Sigmoid colon (tissue), 6 donors: ENCODE measurements at regions not wholly inside any gene's neighbourhood (a gene's known extent, or its start where the extent isn't known, plus 50 kb on each side); places are given as distances from the start of the nearest gene placed in this dataset.

ENCODE experiments used
- DNase-seq: peaks from one replicate; pipeline ENCODE4 v3.0.0-alpha.2; 2019
- H3K27ac ChIP-seq, 4 donors: fragments of 200-600 bp; sonication (generic); one replicate each; pipeline ENCODE4 v1.5.1; 2016 to 2019; ENCODE audit warnings: mild to moderate bottlenecking in 1 of 4
- H3K27me3 ChIP-seq, 3 donors: fragments of 200-600 bp; sonication (generic); one replicate each; pipeline ENCODE4 v1.5.1; 2019; ENCODE audit warnings: mild to moderate bottlenecking in 1 of 3
- H3K36me3 ChIP-seq, 4 donors: fragments of 200-600 bp; sonication (generic); one replicate each; pipeline ENCODE4 v1.5.1; 2016 to 2019
- H3K4me1 ChIP-seq, 4 donors: fragments of 200-600 bp; sonication (generic); one replicate each; pipeline ENCODE4 v1.5.1; 2017 to 2019
- H3K4me3 ChIP-seq, 4 donors: fragments of 200-600 bp; sonication (generic); one replicate each; pipeline ENCODE4 v1.5.1; 2017 to 2019; ENCODE audit warnings: mild to moderate bottlenecking in 2 of 4, moderate library complexity in 1 of 4
- H3K9me3 ChIP-seq, 4 donors: fragments of 200-600 bp in 3 of 4; sonication (generic) in 3 of 4; one replicate each; pipeline versions ENCODE4 v1.5.1 to v1.6.1; 2013 to 2019
- EP300 ChIP-seq, 4 donors: sonication (generic); formaldehyde crosslinking; IDR thresholded peaks; one replicate each; pipeline ENCODE4 v1.6.1; 2017; ENCODE audit warnings: antibody characterized with exemption in 4 of 4
- POLR2A ChIP-seq, 2 donors: fragments of 450-650 bp; IDR thresholded peaks; one replicate each; pipeline ENCODE4 v1.6.1; 2016; ENCODE audit warnings: antibody characterized with exemption in 2 of 2, mild to moderate bottlenecking in 2 of 2, moderate library complexity in 2 of 2
- POLR2AphosphoS5 ChIP-seq, 4 donors: sonication (generic); formaldehyde crosslinking; IDR thresholded peaks; one replicate each; pipeline ENCODE4 v1.6.1; 2017; ENCODE audit warnings: antibody characterized with exemption in 4 of 4
- WGBS, 2 donors: extraction: QIAGEN DNeasy Blood & Tissue Kit; methylation state at CpG; one replicate each; pipeline ENCODE4 v1.1.7; 2013; 5-methylcytosine and 5-hydroxymethylcytosine counted together
- intact Hi-C: fragments of 100-400 bp; cut with DNase I; formaldehyde crosslinking; loops from one replicate; pipeline ENCODE4 v1.15.1; 2023
- TF ChIP-seq, protein P1 (sequence below), 4 experiments: fragments of 450-650 bp in 3 of 4; fragments of 200-600 bp in 1 of 4; IDR thresholded peaks; one replicate each; pipeline ENCODE4 v1.5.1; 2016 to 2019; ENCODE audit warnings: antibody characterized with exemption in 4 of 4, mild to moderate bottlenecking in 3 of 4, moderate library complexity in 2 of 4
- donor health status: healthy with polysubstance abuse.
- donor health status: healthy.

DNA sequence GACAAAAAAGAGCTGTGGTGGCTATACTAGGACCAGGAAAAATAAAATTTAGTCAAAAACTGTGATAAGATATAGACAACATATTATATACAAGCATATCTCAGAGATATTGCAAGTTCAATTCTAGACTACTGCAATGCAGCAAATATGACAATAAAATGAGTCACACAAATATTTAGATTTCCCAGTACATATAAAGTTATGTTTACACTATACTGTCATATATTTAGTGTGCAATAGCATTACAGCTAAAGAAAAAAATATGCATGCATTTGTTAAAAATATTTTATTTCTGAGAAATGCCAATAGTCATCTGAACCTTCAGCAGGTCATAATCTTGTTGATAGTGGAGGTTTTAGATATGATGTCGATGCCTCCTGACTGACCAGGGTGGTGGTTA, 72.1 kb downstream of the AKR1C4 start:
- peaks cover 0 to 4% (median 0%) of the 10 kb centered on the region in 4 donors for H3K9me3 ChIP-seq
- intact Hi-C loops = no loop called here
- no peak overlapping the region for H3K4me3 ChIP-seq
- no peaks in the 10 kb centered on the region for H3K4me1 ChIP-seq
- no peak for DNase-seq
- 30 to 89% methylated on average over 1 of the region's 1 CpG for WGBS, 2 donors
- TF ChIP-seq, protein P1, sequence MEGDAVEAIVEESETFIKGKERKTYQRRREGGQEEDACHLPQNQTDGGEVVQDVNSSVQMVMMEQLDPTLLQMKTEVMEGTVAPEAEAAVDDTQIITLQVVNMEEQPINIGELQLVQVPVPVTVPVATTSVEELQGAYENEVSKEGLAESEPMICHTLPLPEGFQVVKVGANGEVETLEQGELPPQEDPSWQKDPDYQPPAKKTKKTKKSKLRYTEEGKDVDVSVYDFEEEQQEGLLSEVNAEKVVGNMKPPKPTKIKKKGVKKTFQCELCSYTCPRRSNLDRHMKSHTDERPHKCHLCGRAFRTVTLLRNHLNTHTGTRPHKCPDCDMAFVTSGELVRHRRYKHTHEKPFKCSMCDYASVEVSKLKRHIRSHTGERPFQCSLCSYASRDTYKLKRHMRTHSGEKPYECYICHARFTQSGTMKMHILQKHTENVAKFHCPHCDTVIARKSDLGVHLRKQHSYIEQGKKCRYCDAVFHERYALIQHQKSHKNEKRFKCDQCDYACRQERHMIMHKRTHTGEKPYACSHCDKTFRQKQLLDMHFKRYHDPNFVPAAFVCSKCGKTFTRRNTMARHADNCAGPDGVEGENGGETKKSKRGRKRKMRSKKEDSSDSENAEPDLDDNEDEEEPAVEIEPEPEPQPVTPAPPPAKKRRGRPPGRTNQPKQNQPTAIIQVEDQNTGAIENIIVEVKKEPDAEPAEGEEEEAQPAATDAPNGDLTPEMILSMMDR (IDR thresholded peaks at IDR 0.05) = no peak
- TF ChIP-seq EP300 (IDR thresholded peaks at IDR 0.05) = no peak
- no peak for TF ChIP-seq POLR2A (IDR thresholded peaks at IDR 0.05)
- no peak for TF ChIP-seq POLR2AphosphoS5 (IDR thresholded peaks at IDR 0.05)
- H3K27me3 ChIP-seq = no peaks in the 10 kb centered on the region
- H3K36me3 ChIP-seq = no peaks in the 10 kb centered on the region
- H3K27ac ChIP-seq = no peak overlapping the region

DNA sequence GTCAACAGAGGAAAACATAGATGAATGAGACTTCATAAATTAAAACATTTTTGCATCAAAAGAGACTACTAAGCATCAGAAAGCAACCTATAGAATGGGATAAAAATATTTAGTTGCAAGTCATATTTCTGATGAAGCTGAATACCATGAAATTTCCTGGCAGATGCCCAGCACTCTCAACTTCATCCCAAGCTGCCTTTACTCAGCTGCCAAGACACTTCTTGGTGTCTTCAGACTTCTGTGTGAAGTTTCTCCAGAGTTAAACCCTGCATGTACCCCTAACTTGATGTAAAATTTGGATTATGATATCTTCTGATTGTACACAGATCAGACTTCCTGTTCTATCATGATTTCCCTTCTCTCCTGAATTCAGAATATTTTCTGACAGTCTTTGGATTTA, 73.2 kb downstream of the AKR1C4 start:
- Histone ChIP-seq H3K4me3 (no peak overlapping the region), H3K9me3 (peaks cover 0 to 4% (median 0%) of the 10 kb centered on the region in 4 donors), H3K27me3 (no peaks in the 10 kb centered on the region), H3K4me1 (no peaks in the 10 kb centered on the region), H3K27ac (no peak overlapping the region), H3K36me3 (no peaks in the 10 kb centered on the region)
- no peak for DNase-seq
- intact Hi-C loops = no loop called here
- TF ChIP-seq POLR2A (IDR thresholded peaks at IDR 0.05) (no peak), EP300 (IDR thresholded peaks at IDR 0.05) (no peak), POLR2AphosphoS5 (IDR thresholded peaks at IDR 0.05) (no peak)
- TF ChIP-seq, protein P1 (IDR thresholded peaks at IDR 0.05) = no peak

DNA sequence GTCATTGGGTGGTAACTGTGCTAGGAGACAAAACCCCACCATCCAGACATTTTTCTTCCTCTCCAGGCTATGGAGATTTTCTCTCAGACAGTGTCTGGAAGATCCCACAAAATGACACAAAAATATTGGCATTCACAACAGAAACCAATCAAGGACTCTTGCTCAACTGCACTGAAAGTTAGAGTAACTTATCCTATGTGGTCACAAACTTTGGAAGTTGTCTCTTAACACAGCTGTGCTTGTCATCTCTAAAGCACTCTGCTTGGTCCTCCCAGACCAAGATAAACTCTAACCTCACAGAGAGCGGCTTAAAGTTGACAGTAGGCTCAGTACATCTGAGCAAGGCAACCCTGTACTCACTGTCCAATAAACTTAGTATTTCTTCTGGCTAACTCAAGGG, 74.9 kb downstream of the AKR1C4 start:
- intact Hi-C loops = no loop called here

DNA sequence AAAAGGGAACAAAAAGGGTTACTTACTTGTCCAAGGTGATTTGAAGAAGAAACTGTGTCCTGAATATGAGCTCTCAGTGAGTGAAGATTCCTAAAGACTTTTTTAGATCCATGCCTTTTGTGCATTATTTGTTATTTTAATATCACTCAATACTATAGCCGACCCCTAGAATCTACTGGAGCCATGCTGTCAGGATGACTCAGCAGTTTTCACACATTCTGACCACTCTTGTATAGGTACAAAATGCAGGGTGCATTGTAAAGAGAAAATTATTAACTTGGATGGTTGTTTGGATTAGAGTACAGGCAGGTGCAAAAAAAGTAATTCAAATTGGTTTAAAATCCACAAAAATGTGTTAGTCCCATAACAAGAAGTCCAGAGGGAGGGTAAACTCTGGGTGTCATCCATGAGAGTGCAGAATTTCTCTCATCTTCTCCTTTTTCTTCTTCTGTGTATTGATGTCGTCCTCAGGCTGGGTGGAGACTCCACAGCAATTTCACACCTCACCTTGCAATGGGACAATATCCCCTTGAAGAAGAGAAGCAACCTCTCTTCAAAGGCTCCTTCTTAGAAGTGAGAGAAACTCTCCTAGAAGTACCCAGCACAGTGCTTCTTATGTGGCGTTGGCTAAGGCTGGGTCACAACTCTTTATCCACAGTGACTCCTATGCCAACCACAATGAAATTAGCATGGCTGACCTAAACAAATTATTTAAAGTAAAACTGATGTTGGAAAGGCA, 75.6 kb downstream of the AKR1C4 start:
- H3K27ac ChIP-seq = no peak overlapping the region
- H3K9me3 ChIP-seq = no peaks in the 10 kb centered on the region
- DNase-seq = no peak
- 74 to 75% methylated on average over 3 of the region's 3 CpGs for WGBS, 2 donors
- no peaks in the 10 kb centered on the region for H3K36me3 ChIP-seq
- H3K4me3 ChIP-seq = no peak overlapping the region
- no peaks in the 10 kb centered on the region for H3K4me1 ChIP-seq
- intact Hi-C loops = no loop called here
- no peaks in the 10 kb centered on the region for H3K27me3 ChIP-seq
- TF ChIP-seq, protein P1 (IDR thresholded peaks at IDR 0.05) = no peak
- TF ChIP-seq POLR2AphosphoS5 (IDR thresholded peaks at IDR 0.05) = no peak

More for the DNA sequence above, 74.9 kb downstream of the AKR1C4 start:
- Histone ChIP-seq H3K27ac (no peak overlapping the region), H3K36me3 (no peaks in the 10 kb centered on the region), H3K4me1 (no peaks in the 10 kb centered on the region), H3K27me3 (no peaks in the 10 kb centered on the region), H3K4me3 (no peak overlapping the region), H3K9me3 (no peaks in the 10 kb centered on the region)
- WGBS, 2 donors = 91 to 92% methylated on average over 1 of the region's 1 CpG
- TF ChIP-seq, protein P1 (IDR thresholded peaks at IDR 0.05) = no peak
- TF ChIP-seq POLR2AphosphoS5 (IDR thresholded peaks at IDR 0.05) (no peak), EP300 (IDR thresholded peaks at IDR 0.05) (no peak), POLR2A (IDR thresholded peaks at IDR 0.05) (no peak)
- no peak for DNase-seq

DNA sequence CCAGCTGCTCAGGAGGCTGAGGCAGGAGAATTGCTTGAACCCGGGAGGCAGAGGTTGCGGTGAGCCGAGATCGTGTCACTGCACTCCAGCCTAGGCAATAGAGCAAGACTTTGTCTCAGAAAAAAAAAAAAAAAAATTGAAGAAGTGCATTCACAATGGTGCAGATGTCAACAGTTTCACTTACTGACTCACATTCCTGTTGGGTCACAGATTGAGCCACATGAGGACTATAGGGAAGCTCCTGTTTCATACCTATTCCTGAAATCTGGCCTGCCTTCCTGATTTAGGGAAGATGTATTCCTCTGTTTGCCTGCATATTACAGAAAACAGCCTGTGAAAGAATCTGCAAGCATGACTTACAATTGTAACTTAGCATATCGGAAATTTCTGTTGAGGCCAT, 78.2 kb downstream of the AKR1C4 start:
- WGBS, 2 donors = 90 to 94% methylated on average over 5 of the region's 5 CpGs
- no peak for DNase-seq
- no peaks in the 10 kb centered on the region for H3K4me1 ChIP-seq
- intact Hi-C loops = no loop called here
- H3K4me3 ChIP-seq = no peak overlapping the region
- TF ChIP-seq, protein P1 (IDR thresholded peaks at IDR 0.05) = no peak
- TF ChIP-seq EP300 (IDR thresholded peaks at IDR 0.05) (no peak), POLR2A (IDR thresholded peaks at IDR 0.05) (no peak), POLR2AphosphoS5 (IDR thresholded peaks at IDR 0.05) (no peak)
- no peaks in the 10 kb centered on the region for H3K27me3 ChIP-seq
- no peaks in the 10 kb centered on the region for H3K9me3 ChIP-seq
- no peak overlapping the region for H3K27ac ChIP-seq
- no peaks in the 10 kb centered on the region for H3K36me3 ChIP-seq
